HG03108 (cell line): ENCODE measurements at regions not wholly inside any gene's neighbourhood (a gene's known extent, or its start where the extent isn't known, plus 50 kb on each side); places are given as distances from the start of the nearest gene placed in this dataset.

ENCODE experiments used
- ATAC-seq: cut with Tn5 transposase; IDR thresholded peaks from one replicate; pipeline ENCODE4 v1.9.1; 2021; ENCODE audit warnings: moderate library complexity; ENCODE audit not compliant: unreplicated experiment

DNA sequence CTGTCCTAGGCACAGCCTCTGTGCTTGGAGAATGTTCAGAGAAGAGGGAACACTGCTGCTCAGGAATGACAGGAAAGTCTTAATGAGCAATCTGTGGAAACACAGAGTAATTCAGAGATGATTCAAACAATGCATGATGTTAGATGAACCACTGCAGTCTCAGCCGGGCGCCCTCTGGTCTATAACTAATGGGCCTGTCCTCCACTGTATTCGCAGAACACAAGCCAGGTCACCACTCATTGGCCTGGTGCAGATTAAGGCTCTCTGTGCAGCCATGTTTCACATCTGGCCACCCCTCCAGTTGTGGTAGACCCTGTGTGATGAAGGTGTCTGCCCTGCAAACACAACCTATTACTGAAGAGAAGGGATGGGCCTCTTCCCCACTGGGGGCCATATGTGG, 281.7 kb upstream of the ROPN1 start:
- ATAC-seq = no peak

DNA sequence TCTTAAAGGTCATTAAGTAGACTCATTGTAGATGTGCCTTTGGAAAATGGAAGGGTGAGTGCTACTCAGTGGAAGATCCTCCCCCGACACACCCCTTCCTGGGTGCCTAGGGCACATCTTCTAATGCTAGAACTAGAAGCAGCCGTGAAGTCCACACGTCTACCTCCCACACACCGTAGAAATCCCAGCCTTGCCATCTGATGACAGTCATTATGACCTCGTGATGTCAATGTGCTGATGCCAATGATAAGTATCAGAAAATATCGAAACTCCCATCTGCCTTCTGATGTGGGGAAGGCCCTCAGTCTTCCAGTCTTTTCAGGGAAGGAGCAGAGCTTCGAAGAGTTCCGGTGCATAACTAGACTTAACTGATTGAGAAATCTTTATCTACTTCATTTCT, 282.1 kb upstream of the ROPN1 start:
- ATAC-seq = no peak

DNA sequence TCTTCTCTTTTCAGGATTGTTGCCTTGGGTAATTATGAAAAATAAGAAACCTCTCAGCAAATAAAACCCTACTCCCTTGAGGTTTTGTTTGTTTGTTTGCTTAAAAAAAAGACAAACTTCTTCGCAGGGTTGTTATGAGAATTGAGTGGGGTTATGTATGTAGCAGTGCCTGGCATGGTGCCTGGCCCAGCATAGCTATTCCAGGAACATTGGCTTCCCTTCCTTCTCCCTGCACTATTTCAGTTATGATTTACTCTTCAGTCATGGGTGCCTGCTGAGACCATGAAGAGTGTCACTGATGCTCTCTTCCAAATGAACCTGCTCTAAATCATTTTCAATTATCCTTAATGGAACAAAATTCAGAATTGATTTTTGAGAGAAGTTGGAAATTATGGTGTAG, 283.5 kb upstream of the ROPN1 start:
- no peak for ATAC-seq

DNA sequence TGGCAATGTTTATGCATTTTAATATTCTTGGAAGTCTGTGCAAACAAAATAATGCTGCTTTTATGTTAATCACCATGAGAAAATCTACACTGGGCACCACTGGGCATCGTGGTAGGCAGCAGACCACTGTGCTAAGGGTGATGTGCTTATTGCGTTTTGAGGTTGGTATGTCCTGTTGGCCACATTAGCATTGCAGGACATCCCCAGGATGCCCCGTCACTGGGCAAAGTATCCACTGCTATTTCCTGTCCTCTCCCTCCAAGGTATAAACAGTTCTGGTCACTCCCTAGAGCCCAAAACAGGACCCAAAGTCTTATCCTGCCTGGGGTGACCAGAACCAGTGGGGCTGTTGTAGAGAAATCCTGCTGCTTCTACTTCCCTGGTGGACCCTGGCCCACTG, 284.2 kb upstream of the ROPN1 start:
- no peak for ATAC-seq

DNA sequence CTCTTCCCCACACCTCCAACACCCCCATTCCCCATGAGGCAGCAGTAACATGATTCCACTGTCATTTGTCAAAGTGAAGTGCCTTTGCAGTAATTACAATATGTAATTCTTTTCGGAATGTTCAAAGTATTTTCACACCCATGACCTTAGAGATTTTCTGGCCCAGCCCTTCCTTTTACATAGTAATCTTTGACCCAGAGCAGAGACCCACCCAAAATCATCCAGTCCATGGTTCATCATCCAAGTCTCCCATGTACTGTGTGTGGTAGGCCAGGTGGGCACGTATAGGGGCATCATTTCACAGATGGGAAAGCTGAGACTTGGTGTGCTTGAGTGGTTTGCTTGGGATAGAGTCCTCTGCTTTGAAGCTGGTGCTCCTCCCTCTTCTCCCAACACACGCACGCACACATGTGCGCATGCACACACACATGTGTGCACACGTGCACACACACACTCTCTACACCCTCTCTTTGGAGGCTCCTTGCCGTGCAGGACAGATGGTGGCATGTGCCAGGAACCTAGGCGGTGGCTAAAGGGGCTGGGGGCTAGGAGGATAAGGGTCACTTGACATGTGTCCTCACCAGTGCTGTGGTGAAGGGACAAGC, 284.7 kb upstream of the ROPN1 start:
- no peak for ATAC-seq

DNA sequence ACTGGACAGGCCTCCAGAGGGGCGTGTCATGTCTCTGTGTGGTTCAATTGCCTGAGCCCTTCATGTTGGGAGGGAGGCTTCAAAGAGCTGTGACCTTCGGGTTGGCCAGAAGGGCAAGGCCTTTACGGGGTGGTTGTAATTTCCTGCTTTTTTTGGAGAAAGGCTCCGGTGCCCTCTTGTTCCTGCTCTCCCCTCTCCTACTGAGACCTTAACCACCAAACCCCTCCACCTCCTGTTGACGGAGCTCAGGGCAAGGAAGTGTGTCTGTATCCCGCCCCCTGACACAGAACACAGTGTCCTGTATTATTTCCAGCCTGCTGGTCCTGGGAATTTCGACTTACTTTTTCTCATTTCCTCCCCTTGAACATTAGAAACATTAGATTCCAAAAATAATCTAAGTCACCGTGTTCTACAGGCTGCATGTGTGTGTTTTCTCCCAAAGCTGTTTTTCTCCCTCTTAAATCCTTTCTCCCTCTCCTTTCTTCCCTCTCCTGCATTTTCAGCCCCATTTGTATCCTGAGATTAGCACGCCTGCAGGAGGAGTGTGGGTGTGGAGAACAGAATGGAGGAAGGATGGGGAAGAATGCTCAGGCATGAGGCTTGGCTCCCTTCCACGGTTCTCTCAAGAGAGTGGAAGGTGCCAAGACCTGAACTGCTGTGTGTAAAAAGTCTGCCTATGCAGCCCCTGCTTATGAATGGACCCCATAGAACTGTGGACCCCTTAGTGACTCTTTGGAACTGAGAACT, 285.4 kb upstream of the ROPN1 start:
- no peak for ATAC-seq

DNA sequence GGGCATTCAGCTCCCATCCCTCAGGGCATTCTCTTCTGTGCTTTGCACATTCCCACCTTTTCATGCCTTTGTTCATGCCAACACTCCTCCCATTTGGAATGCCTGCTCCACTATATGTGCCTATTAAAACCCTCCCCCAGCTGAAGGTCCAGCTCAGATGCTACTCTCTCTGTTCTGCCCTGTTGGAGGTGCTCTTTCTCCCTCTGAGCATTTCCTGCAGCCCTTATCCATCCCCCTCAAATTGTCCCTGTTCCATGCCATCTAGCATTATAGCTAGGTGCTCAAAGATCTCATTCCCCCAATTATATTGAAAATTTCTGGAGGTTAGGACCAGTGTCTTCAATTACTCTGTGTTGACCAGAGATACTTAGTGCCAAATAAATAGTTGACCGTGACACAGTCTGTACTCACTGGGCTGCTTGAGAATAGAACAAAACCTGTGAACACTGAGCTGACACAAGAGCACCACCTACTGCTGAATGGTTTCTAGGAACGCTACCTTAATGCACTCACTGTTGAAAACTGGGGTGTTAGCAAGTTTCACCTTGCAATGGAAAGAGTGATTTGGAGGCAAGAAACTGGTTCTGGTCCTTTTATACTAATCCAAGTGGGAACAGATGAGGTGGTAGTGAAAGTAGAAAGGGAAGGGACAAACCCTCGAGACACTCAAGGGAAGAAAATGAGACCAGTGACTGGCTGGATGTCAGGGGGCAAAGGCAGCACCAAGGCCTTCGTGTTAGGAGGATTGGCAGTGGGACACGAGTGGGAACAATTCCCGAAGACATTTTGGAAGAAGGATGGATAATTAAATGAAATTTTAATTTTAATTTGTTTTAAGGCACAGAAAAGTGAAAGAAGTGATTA, 289.8 kb upstream of the ROPN1 start:
- ATAC-seq = no peak

DNA sequence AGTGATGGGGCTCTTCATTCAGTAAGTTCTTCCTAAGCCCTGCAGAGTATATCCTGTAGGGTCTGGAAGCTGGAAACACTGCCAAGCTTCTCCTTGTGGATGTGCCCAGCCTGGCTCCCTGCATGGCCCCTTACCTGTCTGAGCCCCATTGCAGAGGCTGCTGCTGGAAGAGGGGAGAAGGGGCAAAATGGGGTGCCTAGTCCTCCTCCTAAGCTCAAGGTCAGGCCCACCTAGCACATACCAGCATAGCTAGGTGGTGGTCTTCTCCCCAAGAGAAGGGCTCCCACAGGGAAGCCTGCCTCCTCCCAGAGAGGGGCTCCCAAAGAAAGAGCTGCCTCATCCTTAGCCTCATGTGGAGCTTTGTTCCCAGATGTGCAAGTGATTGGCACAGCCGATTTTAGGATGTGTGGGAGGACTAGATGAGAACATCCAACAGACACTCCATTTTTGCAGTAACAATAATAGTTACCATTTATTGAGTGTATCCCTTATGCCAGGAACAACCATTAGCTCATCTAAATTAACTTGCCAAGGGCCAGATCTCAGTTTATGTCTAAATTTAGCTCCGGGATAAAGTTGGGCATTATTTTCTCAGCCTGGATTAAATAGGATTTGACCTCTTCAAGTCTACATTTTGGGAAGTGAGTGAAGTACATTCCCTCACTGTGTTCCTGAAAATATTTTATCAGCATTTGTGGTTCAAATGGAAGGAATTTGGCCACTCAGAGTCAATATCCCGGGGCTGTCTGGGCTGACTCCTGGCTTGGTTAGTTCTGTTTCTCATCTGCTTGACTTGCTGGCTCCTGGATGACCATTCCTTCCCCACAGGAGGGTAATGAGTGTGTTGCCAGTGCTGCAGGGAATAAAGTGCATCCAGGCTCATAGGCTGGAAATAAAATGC, 291.1 kb upstream of the ROPN1 start:
- no peak for ATAC-seq

DNA sequence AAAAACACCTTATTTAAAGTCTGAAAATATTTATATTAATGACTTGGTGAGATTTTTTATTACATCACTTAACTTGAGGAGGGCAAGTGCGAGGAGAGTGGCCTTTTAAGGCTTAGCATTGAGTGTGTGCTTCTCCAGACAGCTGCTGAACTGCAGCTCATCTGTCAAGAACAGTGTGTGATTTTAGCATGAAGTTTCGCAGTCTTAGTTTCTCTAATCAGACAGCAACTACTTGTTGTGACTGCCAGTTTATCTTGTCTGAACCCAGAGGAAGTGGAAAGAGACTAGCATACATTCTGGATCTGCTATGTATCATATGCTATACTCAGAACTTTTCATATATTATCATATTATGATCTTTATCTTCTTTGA, 291.7 kb upstream of the ROPN1 start:
- ATAC-seq = no peak

DNA sequence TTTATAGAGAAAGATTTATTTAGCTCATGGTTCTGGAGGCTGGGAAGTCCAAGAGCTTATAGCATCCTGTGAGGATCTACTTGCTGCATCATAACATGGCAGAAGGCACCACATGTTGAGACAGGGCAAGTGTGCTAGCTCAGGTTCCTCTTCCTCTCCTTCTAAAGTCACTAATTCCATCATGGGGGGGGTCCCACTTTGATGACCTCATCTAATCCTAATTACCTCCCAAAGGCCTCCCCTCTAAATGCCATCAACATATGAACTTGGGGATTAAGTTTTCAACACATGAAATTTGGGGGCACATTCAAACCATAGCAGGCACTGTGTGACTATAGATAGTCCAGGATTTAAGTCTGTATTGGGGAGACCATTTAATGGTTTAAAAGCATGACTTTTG, 297.1 kb upstream of the ROPN1 start:
- ATAC-seq = no peak

DNA sequence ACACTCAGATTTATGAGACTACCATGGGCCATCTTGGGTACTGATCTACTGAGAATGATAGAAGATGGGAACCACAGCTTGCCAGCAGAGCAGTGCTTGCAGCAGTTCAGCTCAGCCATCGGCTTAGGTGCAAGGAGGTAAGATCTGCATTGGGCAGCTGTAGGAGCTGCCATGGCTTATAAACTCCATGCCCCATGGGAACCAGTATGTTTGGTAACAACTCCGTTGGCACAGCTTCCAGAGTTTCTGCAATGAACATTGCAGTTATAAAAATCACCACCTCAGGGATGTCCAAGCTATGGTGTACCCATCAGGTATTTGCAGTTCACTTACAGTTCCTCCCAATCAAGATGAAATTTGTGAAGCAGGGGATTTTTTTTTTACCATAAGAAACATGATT, 299.1 kb upstream of the ROPN1 start:
- ATAC-seq = no peak

DNA sequence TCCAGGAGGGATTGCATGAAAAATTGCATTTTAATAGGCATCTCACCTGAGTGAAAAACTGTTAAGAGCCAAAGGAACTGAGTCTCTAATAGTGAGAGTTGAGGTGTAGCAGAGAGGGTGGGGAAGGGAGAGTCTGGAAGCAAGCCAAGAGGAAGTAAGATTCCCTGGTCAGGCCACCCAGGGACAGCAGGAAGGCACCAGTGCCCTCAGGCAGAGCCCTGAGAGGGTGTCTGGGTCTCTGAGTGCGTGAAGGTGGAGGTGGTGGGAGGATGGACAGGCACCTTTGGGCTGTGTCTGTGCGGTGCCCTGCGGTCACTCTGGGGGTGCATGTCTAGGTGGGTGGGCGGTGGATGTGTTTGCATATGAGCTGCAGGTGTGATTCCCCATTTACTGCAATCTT, 300.4 kb upstream of the ROPN1 start:
- no peak for ATAC-seq

DNA sequence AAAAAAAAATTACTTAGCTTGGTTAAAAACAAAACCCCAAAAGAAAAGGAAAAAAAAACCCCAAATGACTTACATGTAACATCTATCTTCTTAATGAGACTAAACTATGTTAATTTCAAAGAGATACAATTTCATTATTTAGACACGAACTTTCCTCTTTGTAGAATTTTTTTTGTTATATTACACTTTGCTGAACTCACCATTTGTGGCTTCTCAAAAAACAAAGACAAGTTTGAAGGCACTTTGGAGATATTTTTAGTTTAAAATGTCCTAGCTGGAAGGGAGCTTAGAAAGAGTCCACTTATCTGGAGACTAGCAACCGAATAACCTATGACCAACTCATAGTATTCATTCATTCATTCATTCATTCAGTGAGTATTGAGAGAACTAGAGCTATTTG, 301.7 kb upstream of the ROPN1 start:
- ATAC-seq = no peak

DNA sequence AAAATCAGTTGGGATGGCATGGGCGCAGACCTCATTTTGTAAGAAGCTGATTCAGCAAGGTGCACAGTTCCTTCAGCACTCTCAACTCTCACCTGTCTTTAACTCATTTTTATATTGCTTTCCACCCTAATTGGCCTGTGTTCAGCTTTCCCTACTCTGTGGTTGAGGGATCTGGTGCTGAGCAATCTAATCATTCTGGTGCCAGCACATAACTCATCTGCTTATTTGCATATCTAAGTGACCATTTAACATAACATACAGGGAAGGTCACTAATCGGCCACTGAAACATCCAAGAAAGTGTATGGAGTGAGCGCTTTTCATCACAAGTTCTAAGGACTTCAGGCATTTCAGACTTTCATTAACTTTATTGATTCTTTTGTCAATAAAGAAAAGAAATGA, 303.4 kb upstream of the ROPN1 start:
- ATAC-seq = no peak

DNA sequence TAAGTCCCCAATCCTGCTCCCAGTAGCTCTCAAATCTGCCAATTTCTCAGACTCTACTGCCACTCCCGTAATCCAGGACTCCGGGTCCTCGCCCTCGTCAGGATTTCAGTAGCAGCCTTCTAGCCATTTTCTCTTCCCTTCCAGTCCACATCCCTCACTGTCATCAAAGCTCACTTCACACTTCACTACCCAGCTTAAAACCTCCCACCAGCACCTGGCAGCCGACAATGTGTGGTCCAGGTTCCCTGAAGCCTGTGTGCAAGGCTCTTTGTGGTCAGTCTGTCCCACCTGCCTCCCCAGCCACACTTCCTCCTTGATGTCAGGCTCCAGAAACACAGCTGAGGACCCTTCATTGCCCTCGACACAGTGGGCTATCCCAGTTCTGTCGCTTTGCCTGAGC, 304.5 kb upstream of the ROPN1 start:
- no peak for ATAC-seq

DNA sequence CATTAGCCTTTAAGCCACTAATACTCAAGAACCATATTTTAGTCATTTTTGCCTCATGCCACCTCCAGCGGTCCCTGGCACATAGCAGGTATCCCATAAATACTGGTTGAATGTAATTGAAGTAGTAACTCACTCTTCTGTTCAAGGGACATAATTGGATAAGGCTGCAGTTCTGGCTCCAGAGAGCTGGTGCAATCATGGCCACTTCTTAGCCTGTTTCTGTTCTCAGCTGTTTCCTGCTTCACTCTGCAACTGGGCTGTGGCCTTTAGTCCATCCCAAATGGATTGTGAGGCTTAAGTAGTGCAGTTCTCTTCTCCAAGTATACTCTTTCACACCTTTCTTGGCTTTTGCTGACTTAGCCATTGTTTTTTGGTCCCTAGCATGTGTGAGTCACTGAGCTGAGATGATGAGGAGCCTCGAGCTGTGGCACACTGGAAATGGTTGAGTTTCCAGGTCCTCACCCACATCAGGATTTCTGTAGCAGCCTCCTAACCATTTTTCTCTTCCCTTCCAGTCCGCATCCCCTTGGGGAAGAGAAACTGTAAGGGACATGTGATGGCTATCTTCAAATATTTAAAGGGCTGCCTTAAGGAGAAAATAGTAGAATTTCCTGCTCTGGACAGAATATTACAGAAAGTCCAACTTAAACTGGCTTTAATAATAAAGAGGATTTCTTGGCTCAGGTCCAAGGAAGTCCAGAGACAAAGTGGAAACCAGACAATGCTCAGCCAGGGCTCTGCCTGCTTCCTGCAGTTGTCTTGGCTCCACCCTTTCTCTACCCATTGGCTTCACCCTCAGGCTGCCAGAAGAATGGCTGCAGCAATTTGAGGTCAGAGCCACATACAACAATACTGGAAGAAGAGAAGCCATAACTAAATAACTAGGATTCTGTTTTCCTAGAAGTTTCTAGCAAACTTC, 305.4 kb upstream of the ROPN1 start:
- ATAC-seq = no peak

DNA sequence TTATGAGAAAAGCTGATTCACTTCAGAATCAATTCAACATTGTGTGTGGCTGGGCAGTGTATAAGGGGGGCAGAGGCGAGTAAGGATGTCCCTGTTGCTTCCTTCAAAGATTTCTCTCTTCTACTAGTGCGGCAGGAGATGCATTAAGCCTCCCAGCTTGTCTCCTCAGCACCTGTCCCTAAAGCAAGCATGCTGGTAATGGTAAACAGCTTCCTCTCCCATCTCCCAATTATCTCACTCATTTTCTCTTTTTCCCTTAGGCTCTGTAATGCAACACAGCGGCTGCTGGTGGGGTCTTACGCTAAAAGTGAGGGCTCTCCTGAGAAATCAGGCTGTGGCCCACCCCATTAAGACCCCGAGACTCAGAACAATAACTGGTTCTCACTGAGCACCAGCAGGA, 306.4 kb upstream of the ROPN1 start:
- ATAC-seq = no peak

DNA sequence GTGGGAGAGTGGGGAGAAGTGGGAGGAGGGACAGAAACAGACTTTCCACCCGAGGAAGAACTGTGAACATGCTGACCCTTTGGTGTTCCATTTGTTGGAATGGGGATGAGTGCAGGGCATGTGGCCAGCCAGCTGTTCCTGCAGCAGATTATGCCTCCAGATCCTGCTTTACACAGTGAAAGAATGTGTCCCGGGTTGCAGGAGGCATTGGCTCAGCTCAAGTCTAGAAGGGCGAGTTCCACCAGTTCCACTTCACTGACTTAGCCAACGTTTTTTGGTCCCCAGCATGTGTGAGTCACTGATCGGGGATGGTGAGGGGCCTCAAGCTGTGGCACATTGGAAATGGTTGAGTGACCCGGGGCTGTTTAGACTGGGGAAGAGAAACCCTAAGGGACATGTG, 307.0 kb upstream of the ROPN1 start:
- no peak for ATAC-seq

DNA sequence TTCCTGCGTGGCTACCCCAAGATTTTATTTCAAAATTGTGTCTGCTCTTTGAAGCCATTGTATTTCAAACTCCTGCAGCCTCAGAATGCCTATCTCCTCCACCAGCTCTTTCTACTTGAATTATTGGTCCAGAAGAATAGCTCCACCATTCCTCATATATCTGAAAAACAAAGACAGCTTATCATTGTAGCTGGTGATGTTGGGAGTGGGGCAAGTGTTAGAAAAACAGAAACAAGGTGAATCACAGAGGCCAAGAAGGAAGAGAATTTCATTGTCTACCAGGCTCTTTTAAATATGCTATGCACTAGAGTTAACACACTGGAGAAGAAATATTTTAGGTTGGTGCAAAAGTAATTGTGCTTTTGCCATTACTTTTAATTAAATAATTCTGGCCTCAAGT, 307.9 kb upstream of the ROPN1 start:
- ATAC-seq = no peak

DNA sequence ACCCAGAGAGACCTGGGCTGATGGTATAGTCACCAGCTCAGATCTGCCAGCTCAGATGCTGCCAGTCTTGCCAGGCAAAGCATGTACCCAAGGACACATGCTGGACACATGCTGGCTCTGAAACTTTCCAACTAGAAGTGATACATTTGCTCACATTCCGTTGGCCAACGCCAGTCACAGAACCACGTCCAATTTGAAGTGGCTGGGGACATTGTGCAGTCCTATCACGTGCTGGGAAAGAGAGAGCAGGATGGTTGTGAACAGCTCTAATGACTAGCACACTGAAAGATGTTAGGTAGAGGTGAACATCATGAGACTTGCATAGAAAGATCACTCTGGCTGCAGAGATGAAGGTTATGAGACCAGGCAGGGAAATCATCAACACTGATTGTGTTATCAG, 308.5 kb upstream of the ROPN1 start:
- ATAC-seq = no peak
